ENCODE measurements at regions not wholly inside any gene's neighbourhood (a gene's known extent, or its start where the extent isn't known, plus 50 kb on each side); places are given as distances from the start of the nearest gene placed in this dataset.

- no peak for TF ChIP-seq CTCF (IDR thresholded peaks at IDR 0.05)
- no peak for TF ChIP-seq POLR2A (IDR thresholded peaks at IDR 0.05)
These were observed 321.5 kb downstream of the SATB2 start for GRCh38 chr2:199136242-199136641.
